Mesenchymal stem cell (in vitro differentiated cells and primary cell): ENCODE measurements at regions not wholly inside any gene's neighbourhood (a gene's known extent, or its start where the extent isn't known, plus 50 kb on each side); places are given as distances from the start of the nearest gene placed in this dataset.

Experiments
- DNase-seq: peaks from one replicate; pipeline ENCODE4 v3.0.0-alpha.2; 2013
- H2AFZ ChIP-seq: one replicate; pipeline ENCODE4 v1.6.1; 2013; ENCODE audit warnings: low read depth, mild to moderate bottlenecking, control low read depth, inconsistent platforms, low read length, moderate library complexity
- H2AK5ac ChIP-seq: 2 replicates; pipeline ENCODE4 v1.6.1; 2013; ENCODE audit warnings: low read length, moderate library complexity, mild to moderate bottlenecking, inconsistent platforms; ENCODE audit not compliant: severe bottlenecking
- H2BK120ac ChIP-seq: one replicate; pipeline ENCODE4 v1.6.1; 2013; ENCODE audit warnings: low read depth, mild to moderate bottlenecking, inconsistent platforms, low read length, moderate library complexity
- H2BK12ac ChIP-seq, 2 experiments: one replicate each; pipeline ENCODE4 v1.6.1; 2013; ENCODE audit warnings: inconsistent platforms in 2 of 2, low read length in 2 of 2, mild to moderate bottlenecking in 2 of 2, moderate library complexity in 2 of 2, control low read depth in 1 of 2
- H2BK15ac ChIP-seq: one replicate; pipeline ENCODE4 v1.6.1; 2013; ENCODE audit warnings: mild to moderate bottlenecking, low read depth, inconsistent platforms; ENCODE audit not compliant: poor library complexity, severe bottlenecking
- H2BK5ac ChIP-seq: 2 replicates; pipeline ENCODE4 v1.6.1; 2013; ENCODE audit warnings: low read depth, mild to moderate bottlenecking, low read length, control low read depth, inconsistent platforms; ENCODE audit not compliant: poor library complexity, severe bottlenecking
- H3K14ac ChIP-seq, 2 experiments: one replicate each; pipeline ENCODE4 v1.6.1; 2013; ENCODE audit warnings: inconsistent platforms in 2 of 2, low read length in 2 of 2, control low read depth in 1 of 2, mild to moderate bottlenecking in 1 of 2, moderate library complexity in 1 of 2
- H3K18ac ChIP-seq, 2 experiments: one replicate each; pipeline ENCODE4 v1.6.1; 2013; ENCODE audit warnings: inconsistent platforms in 2 of 2, low read length in 2 of 2, control low read depth in 1 of 2, low read depth in 1 of 2, mild to moderate bottlenecking in 1 of 2
- H3K23ac ChIP-seq, 2 experiments: one replicate each; pipeline ENCODE4 v1.6.1; 2013; ENCODE audit warnings: inconsistent platforms in 2 of 2, low read length in 2 of 2, mild to moderate bottlenecking in 2 of 2, moderate library complexity in 2 of 2, control low read depth in 1 of 2
- H3K27ac ChIP-seq: 2 replicates; pipeline ENCODE4 v1.5.1; 2013; ENCODE audit warnings: mild to moderate bottlenecking, moderate library complexity, low read length, control low read depth, inconsistent platforms; ENCODE audit not compliant: poor library complexity, severe bottlenecking
- H3K27me3 ChIP-seq, 2 experiments: 2 replicates each; pipeline versions ENCODE4 v1.6.1 to v1.7.0; 2013; ENCODE audit warnings: low read length in 2 of 2, mild to moderate bottlenecking in 2 of 2, moderate library complexity in 2 of 2, control low read depth in 1 of 2, inconsistent platforms in 1 of 2; ENCODE audit not compliant: control insufficient read depth in 1 of 2, insufficient read depth in 1 of 2
- H3K36me3 ChIP-seq, 2 experiments: 2 replicates each; pipeline versions ENCODE4 v1.6.1 to v1.7.0; 2013; ENCODE audit warnings: low read length in 2 of 2, control low read depth in 1 of 2, inconsistent platforms in 1 of 2, low read depth in 1 of 2, mild to moderate bottlenecking in 1 of 2; ENCODE audit not compliant: insufficient read depth in 2 of 2, control insufficient read depth in 1 of 2
- H3K4ac ChIP-seq, 2 experiments: one replicate each; pipeline ENCODE4 v1.6.1; 2013; ENCODE audit warnings: inconsistent platforms in 2 of 2, low read length in 2 of 2, mild to moderate bottlenecking in 2 of 2, moderate library complexity in 2 of 2, control low read depth in 1 of 2, low read depth in 1 of 2
- H3K4me1 ChIP-seq: 2 replicates; pipeline ENCODE4 v1.6.1; 2013; ENCODE audit warnings: low read depth, low read length, control low read depth; ENCODE audit not compliant: control insufficient read depth, insufficient read depth
- H3K4me2 ChIP-seq: 2 replicates; pipeline ENCODE4 v1.6.1; 2013; ENCODE audit warnings: low read length, mild to moderate bottlenecking, inconsistent platforms; ENCODE audit not compliant: poor library complexity, severe bottlenecking
- H3K4me3 ChIP-seq, 2 experiments: 2 replicates each; pipeline versions ENCODE4 v1.5.1 to v1.7.0; 2013; ENCODE audit warnings: low read length in 2 of 2, mild to moderate bottlenecking in 2 of 2, control low read depth in 1 of 2, low read depth in 1 of 2; ENCODE audit not compliant: insufficient read depth in 1 of 2
- H3K79me1 ChIP-seq: replicated peaks from 2 replicates; pipeline ENCODE4 v1.6.1; 2013; ENCODE audit warnings: mild to moderate bottlenecking, control low read depth, low read length, inconsistent platforms; ENCODE audit not compliant: poor library complexity, severe bottlenecking
- H3K9ac ChIP-seq: 2 replicates; pipeline ENCODE4 v1.7.0; 2013; ENCODE audit warnings: mild to moderate bottlenecking, low read length, moderate library complexity
- H3K9me3 ChIP-seq: 2 replicates; pipeline ENCODE4 v1.7.0; 2013; ENCODE audit warnings: mild to moderate bottlenecking, low read length; ENCODE audit not compliant: control insufficient read depth
- H4K8ac ChIP-seq: one replicate; pipeline ENCODE4 v1.6.1; 2013; ENCODE audit warnings: inconsistent platforms, mild to moderate bottlenecking, low read length, moderate library complexity
- H4K91ac ChIP-seq: one replicate; pipeline ENCODE4 v1.6.1; 2013; ENCODE audit warnings: mild to moderate bottlenecking, low read length, inconsistent platforms
- WGBS: methylation state at CpG from one replicate; pipeline ENCODE4 v1.1.7; 2013; ENCODE audit warnings: mixed read lengths; 5-methylcytosine and 5-hydroxymethylcytosine counted together

GRCh38 chr10:113337142-113337541 is 215.7 kb upstream of the HABP2 start:
- no peaks in the 10 kb centered on the region for H3K79me1 ChIP-seq
- H2BK120ac ChIP-seq: no peak overlapping the region
- H3K27me3 ChIP-seq: peaks cover 0 to 49% of the 10 kb centered on the region in 2 experiments
- no peak overlapping the region for H4K8ac ChIP-seq
- no peak overlapping the region for H2BK12ac ChIP-seq
- no peak overlapping the region for H2AFZ ChIP-seq
- no peak for DNase-seq
- no peak overlapping the region for H3K27ac ChIP-seq
- no peak overlapping the region for H3K4me2 ChIP-seq
- H3K9ac ChIP-seq: no peak overlapping the region
- 100% methylated on average over 1 of the region's 1 CpG for WGBS
- H3K4me1 ChIP-seq: peaks cover 2% of the 10 kb centered on the region
- H2AK5ac ChIP-seq: no peak overlapping the region
- no peaks in the 10 kb centered on the region for H3K36me3 ChIP-seq
- H4K91ac ChIP-seq: no peak overlapping the region
- no peak overlapping the region for H3K4me3 ChIP-seq
- H3K14ac ChIP-seq: no peak overlapping the region
- H2BK5ac ChIP-seq: no peak overlapping the region
- H3K9me3 ChIP-seq: peaks cover 14% of the 10 kb centered on the region
- no peak overlapping the region for H2BK15ac ChIP-seq
- no peak overlapping the region for H3K4ac ChIP-seq
- H3K18ac ChIP-seq: no peak overlapping the region
- H3K23ac ChIP-seq: no peak overlapping the region

- Histone ChIP-seq H2BK15ac (no peak overlapping the region), H4K91ac (no peak overlapping the region), H3K4me1 (peaks cover 2% of the 10 kb centered on the region), H2AK5ac (no peak overlapping the region), H3K27me3 (peaks cover 0 to 58% of the 10 kb centered on the region in 2 experiments), H2BK12ac (no peak overlapping the region), H3K4ac (no peak overlapping the region), H2AFZ (no peak overlapping the region), H3K18ac (no peak overlapping the region), H3K14ac (no peak overlapping the region), H3K9ac (no peak overlapping the region), H3K23ac (no peak overlapping the region), H3K9me3 (peaks cover 8% of the 10 kb centered on the region), H3K36me3 (no peaks in the 10 kb centered on the region), H2BK120ac (no peak overlapping the region), H3K4me3 (peak overlapping the region in 1 of 2 experiments; percentile 26), H3K27ac (no peak overlapping the region), H4K8ac (no peak overlapping the region), H3K79me1 (no peaks in the 10 kb centered on the region), H2BK5ac (no peak overlapping the region), H3K4me2 (no peak overlapping the region)
- WGBS: 92% methylated on average over 5 of the region's 5 CpGs
- DNase-seq: no peak
These were observed 213.7 kb upstream of the HABP2 start for GRCh38 chr10:113339121-113339520.

- H3K27ac ChIP-seq: no peak overlapping the region
- no peak overlapping the region for H3K4me2 ChIP-seq
- H2BK12ac ChIP-seq: no peak overlapping the region
- 82% methylated on average over 5 of the region's 5 CpGs for WGBS
- no peak overlapping the region for H3K14ac ChIP-seq
- no peak overlapping the region for H3K4me3 ChIP-seq
- peaks cover 2% of the 10 kb centered on the region for H3K4me1 ChIP-seq
- no peak overlapping the region for H4K8ac ChIP-seq
- H2BK15ac ChIP-seq: no peak overlapping the region
- no peak overlapping the region for H3K9ac ChIP-seq
- no peak for DNase-seq
- H3K23ac ChIP-seq: no peak overlapping the region
- H3K4ac ChIP-seq: no peak overlapping the region
- no peaks in the 10 kb centered on the region for H3K79me1 ChIP-seq
- no peak overlapping the region for H2BK5ac ChIP-seq
- no peak overlapping the region for H2AK5ac ChIP-seq
- H3K9me3 ChIP-seq: no peaks in the 10 kb centered on the region
- H2BK120ac ChIP-seq: no peak overlapping the region
- no peak overlapping the region for H4K91ac ChIP-seq
- H3K18ac ChIP-seq: no peak overlapping the region
- no peaks in the 10 kb centered on the region for H3K36me3 ChIP-seq
- no peak overlapping the region for H2AFZ ChIP-seq
- H3K27me3 ChIP-seq: peaks cover 0 to 58% of the 10 kb centered on the region in 2 experiments
These were observed 212.6 kb upstream of the HABP2 start for GRCh38 chr10:113340282-113340681.

GRCh38 chr10:113341138-113341537 is 211.7 kb upstream of the HABP2 start:
- Histone ChIP-seq H3K36me3 (no peaks in the 10 kb centered on the region), H3K27ac (no peak overlapping the region), H3K9ac (no peak overlapping the region), H2BK120ac (no peak overlapping the region), H3K14ac (no peak overlapping the region), H3K4me1 (no peaks in the 10 kb centered on the region), H4K91ac (no peak overlapping the region), H2AFZ (no peak overlapping the region), H3K79me1 (no peaks in the 10 kb centered on the region), H3K18ac (no peak overlapping the region), H3K4me2 (no peak overlapping the region), H3K4ac (no peak overlapping the region), H2BK5ac (no peak overlapping the region), H3K27me3 (peaks cover 0 to 60% of the 10 kb centered on the region in 2 experiments), H4K8ac (no peak overlapping the region), H2BK12ac (no peak overlapping the region), H3K4me3 (no peak overlapping the region), H3K9me3 (no peaks in the 10 kb centered on the region), H2BK15ac (no peak overlapping the region), H3K23ac (no peak overlapping the region), H2AK5ac (no peak overlapping the region)
- no CpG with 5 or more reads among the region's 2 CpGs for WGBS
- DNase-seq: no peak
